Smooth muscle cell (in vitro differentiated cells): ENCODE measurements at regions not wholly inside any gene's neighbourhood (a gene's known extent, or its start where the extent isn't known, plus 50 kb on each side); places are given as distances from the start of the nearest gene placed in this dataset.

Source experiments
- DNase-seq: peaks from one replicate; lab custom pipeline; 2025; ENCODE audit not compliant: unreplicated experiment; lab: John Stamatoyannopoulos, UW
- H2AFZ ChIP-seq: fragments of 200-600 bp; sonication (generic); 2 replicates; pipeline ENCODE4 v1.6.0; 2016; ENCODE audit warnings: antibody characterized with exemption, low read depth, mild to moderate bottlenecking
- H3F3A ChIP-seq: fragments of 200-600 bp; sonication (generic); 2 replicates; pipeline ENCODE4 v1.6.0; 2017; ENCODE audit warnings: antibody characterized with exemption, low read depth
- H3K27ac ChIP-seq: fragments of 200-600 bp; sonication (generic); 2 replicates; pipeline ENCODE4 v1.5.1; 2016; ENCODE audit warnings: low read depth, mild to moderate bottlenecking
- H3K27me3 ChIP-seq: fragments of 200-600 bp; sonication (generic); 2 replicates; pipeline ENCODE4 v1.6.1; 2016; ENCODE audit warnings: low read depth, mild to moderate bottlenecking
- H3K36me3 ChIP-seq: fragments of 200-600 bp; sonication (generic); 2 replicates; pipeline ENCODE4 v1.5.1; 2016; ENCODE audit warnings: low read depth
- H3K4me1 ChIP-seq: fragments of 200-600 bp; sonication (generic); 2 replicates; pipeline ENCODE4 v1.5.1; 2016; ENCODE audit warnings: low read depth
- H3K4me2 ChIP-seq: fragments of 200-600 bp; sonication (generic); 2 replicates; pipeline ENCODE4 v1.6.0; 2016; ENCODE audit warnings: mild to moderate bottlenecking
- H3K4me3 ChIP-seq: fragments of 200-600 bp; sonication (generic); 2 replicates; pipeline ENCODE4 v1.5.1; 2016; ENCODE audit warnings: mild to moderate bottlenecking
- H3K79me2 ChIP-seq: fragments of 200-600 bp; sonication (generic); 2 replicates; pipeline ENCODE4 v1.6.0; 2016; ENCODE audit warnings: low read depth, mild to moderate bottlenecking
- H3K9ac ChIP-seq: fragments of 200-600 bp; sonication (generic); 2 replicates; pipeline ENCODE4 v1.6.0; 2016; ENCODE audit warnings: low read depth
- H3K9me3 ChIP-seq: fragments of 200-600 bp; sonication (generic); replicated peaks from 2 replicates; pipeline ENCODE4 v1.5.1; 2016; ENCODE audit warnings: low read depth
- H4K20me1 ChIP-seq: fragments of 200-600 bp; sonication (generic); 2 replicates; pipeline ENCODE4 v1.6.0; 2016; ENCODE audit warnings: low read depth
- WGBS: methylation state at CpG from one replicate; pipeline ENCODE4 v1.1.7; 2016; ENCODE audit warnings: low lambda C conversion rate; 5-methylcytosine and 5-hydroxymethylcytosine counted together
- TF ChIP-seq, protein P1 (sequence below): fragments of 200-600 bp; sonication (generic); IDR thresholded peaks from 2 replicates; pipeline ENCODE4 v1.5.1; 2017; ENCODE audit warnings: borderline replicate concordance, mild to moderate bottlenecking, antibody characterized with exemption; ENCODE audit not compliant: insufficient read depth, poor library complexity, severe bottlenecking

DNA sequence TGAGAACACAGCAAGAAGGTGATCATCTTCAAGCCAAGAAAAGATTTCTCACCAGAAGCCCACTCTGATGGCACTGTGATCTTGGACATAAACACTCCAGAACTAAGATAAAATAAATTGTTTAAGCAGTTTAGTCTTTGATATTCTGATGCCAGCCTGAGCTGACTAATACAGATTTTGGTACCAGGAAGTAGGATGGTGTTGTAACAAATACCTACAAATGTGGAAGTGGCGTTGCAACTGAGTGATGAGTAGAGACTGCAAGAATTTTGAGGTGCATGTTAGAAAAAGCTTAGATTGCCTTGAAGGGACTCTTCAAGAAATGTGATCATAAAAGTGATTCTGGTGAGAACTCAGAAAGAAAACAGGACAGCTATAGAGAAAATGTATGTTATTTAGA lies 592.4 kb upstream of the DAB2 start:
- TF ChIP-seq, protein P1, sequence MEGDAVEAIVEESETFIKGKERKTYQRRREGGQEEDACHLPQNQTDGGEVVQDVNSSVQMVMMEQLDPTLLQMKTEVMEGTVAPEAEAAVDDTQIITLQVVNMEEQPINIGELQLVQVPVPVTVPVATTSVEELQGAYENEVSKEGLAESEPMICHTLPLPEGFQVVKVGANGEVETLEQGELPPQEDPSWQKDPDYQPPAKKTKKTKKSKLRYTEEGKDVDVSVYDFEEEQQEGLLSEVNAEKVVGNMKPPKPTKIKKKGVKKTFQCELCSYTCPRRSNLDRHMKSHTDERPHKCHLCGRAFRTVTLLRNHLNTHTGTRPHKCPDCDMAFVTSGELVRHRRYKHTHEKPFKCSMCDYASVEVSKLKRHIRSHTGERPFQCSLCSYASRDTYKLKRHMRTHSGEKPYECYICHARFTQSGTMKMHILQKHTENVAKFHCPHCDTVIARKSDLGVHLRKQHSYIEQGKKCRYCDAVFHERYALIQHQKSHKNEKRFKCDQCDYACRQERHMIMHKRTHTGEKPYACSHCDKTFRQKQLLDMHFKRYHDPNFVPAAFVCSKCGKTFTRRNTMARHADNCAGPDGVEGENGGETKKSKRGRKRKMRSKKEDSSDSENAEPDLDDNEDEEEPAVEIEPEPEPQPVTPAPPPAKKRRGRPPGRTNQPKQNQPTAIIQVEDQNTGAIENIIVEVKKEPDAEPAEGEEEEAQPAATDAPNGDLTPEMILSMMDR = no peak
- H4K20me1 ChIP-seq = no peaks in the 10 kb centered on the region
- no peak overlapping the region for H3K9ac ChIP-seq
- no peaks in the 10 kb centered on the region for H3F3A ChIP-seq
- WGBS = 76% methylated on average over 1 of the region's 1 CpG
- H3K27me3 ChIP-seq = no peaks in the 10 kb centered on the region
- H3K4me2 ChIP-seq = no peak overlapping the region
- H3K4me1 ChIP-seq = no peaks in the 10 kb centered on the region
- H3K27ac ChIP-seq = no peak overlapping the region
- no peak overlapping the region for H3K4me3 ChIP-seq
- no peak for DNase-seq
- H2AFZ ChIP-seq = no peak overlapping the region
- H3K9me3 ChIP-seq = no peaks in the 10 kb centered on the region
- no peaks in the 10 kb centered on the region for H3K36me3 ChIP-seq
- H3K79me2 ChIP-seq = no peaks in the 10 kb centered on the region

GRCh38 chr5:40010436-40010835 lies 585.7 kb upstream of the DAB2 start:
- Histone ChIP-seq H3K36me3 (no peaks in the 10 kb centered on the region), H3K4me3 (no peak overlapping the region), H2AFZ (no peak overlapping the region), H3K4me2 (no peak overlapping the region), H3K9ac (no peak overlapping the region), H3K4me1 (no peaks in the 10 kb centered on the region), H3K9me3 (no peaks in the 10 kb centered on the region), H3K79me2 (no peaks in the 10 kb centered on the region), H3K27me3 (no peaks in the 10 kb centered on the region), H3K27ac (no peak overlapping the region), H4K20me1 (no peaks in the 10 kb centered on the region), H3F3A (no peaks in the 10 kb centered on the region)
- no peak for DNase-seq
- WGBS = 73% methylated on average over 1 of the region's 1 CpG
- TF ChIP-seq, protein P1 = no peak

DNA sequence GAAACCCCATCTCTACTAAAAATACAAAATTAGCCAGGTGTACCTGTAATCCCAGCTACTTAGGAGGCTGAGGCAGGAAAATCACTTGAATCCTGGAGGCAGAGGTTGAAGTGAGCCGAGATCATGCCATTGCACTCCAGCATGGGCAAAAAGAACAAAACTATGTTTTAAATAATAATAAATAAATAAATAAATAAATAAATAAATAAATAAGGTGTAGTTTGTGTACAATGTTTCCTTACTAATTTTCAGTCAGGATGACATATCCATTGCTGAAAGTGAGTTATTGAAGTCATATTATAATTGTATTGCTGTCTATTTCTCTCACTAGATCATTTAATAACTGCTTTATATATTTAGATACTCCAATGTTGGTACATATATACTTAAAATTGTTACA lies 581.5 kb upstream of the DAB2 start:
- Histone ChIP-seq H3K79me2 (no peaks in the 10 kb centered on the region), H3K4me3 (no peak overlapping the region), H3K27me3 (no peaks in the 10 kb centered on the region), H3K27ac (no peak overlapping the region), H3F3A (no peaks in the 10 kb centered on the region), H3K36me3 (no peaks in the 10 kb centered on the region), H3K9me3 (no peaks in the 10 kb centered on the region), H3K4me2 (no peak overlapping the region), H3K9ac (no peak overlapping the region), H4K20me1 (no peaks in the 10 kb centered on the region), H2AFZ (no peak overlapping the region), H3K4me1 (no peaks in the 10 kb centered on the region)
- 90% methylated on average over 1 of the region's 1 CpG for WGBS
- TF ChIP-seq, protein P1 = no peak
- DNase-seq = no peak

- H3K27ac ChIP-seq = no peak overlapping the region
- 89% methylated on average over 1 of the region's 1 CpG for WGBS
These were observed 577.0 kb upstream of the DAB2 start for GRCh38 chr5:40001796-40002195.

More at GRCh38 chr5:40001796-40002195, 577.0 kb upstream of the DAB2 start:
- H3K4me3 ChIP-seq = no peak overlapping the region
- no peak overlapping the region for H2AFZ ChIP-seq
- no peak overlapping the region for H3K4me2 ChIP-seq
- no peaks in the 10 kb centered on the region for H3K36me3 ChIP-seq
- TF ChIP-seq, protein P1 = no peak
- H4K20me1 ChIP-seq = no peaks in the 10 kb centered on the region
- H3K9me3 ChIP-seq = no peaks in the 10 kb centered on the region
- no peaks in the 10 kb centered on the region for H3K4me1 ChIP-seq
- H3K27me3 ChIP-seq = no peaks in the 10 kb centered on the region
- H3F3A ChIP-seq = no peaks in the 10 kb centered on the region
- no peak overlapping the region for H3K9ac ChIP-seq
- H3K79me2 ChIP-seq = no peaks in the 10 kb centered on the region
- no peak for DNase-seq
